ENCODE measurements at regions not wholly inside any gene's neighbourhood (a gene's known extent, or its start where the extent isn't known, plus 50 kb on each side); places are given as distances from the start of the nearest gene placed in this dataset.

- Histone ChIP-seq H3K27ac (replicated peaks in 1 of 4) (no peak overlapping the region), H3K36me3 (no peaks in the 10 kb centered on the region), H3K4me1 (peaks cover 0 to 10% (median 9%) of the 10 kb centered on the region in 4 donors), H3K9me3 (no peaks in the 10 kb centered on the region), H3K4me3 (no peak overlapping the region), H3K27me3 (no peaks in the 10 kb centered on the region)
- DNase-seq (ENCODE audit: extremely low spot score) = no peak
- intact Hi-C loops (cut with DNase I) = loop anchor here (5.0 kb wide), 1 partner anchor 81 kb away; no protein-coding TSS in a partner anchor
- 14% methylated on average over 4 of the region's 4 CpGs for WGBS
- TF ChIP-seq CTCF (IDR thresholded peaks at IDR 0.05) (peak; percentile 43 to 67 (median 58)), POLR2AphosphoS5 (IDR thresholded peaks at IDR 0.05) (no peak)
Measured at GRCh38 chr11:91248199-91248807, 976.3 kb upstream of the FAT3 start.

GRCh38 chr11:91247009-91247735, 977.4 kb upstream of the FAT3 start:
- Histone ChIP-seq H3K9me3 (no peaks in the 10 kb centered on the region), H3K27me3 (no peaks in the 10 kb centered on the region), H3K36me3 (no peaks in the 10 kb centered on the region), H3K4me1 (peaks cover 0 to 16% (median 12%) of the 10 kb centered on the region in 4 donors), H3K4me3 (no peak overlapping the region), H3K27ac (replicated peaks in 1 of 4) (no peak overlapping the region)
- no peak for DNase-seq (ENCODE audit: extremely low spot score)
- intact Hi-C loops (cut with DNase I) = loop anchor here (5.0 kb wide), 1 partner anchor 80 kb away; no protein-coding TSS in a partner anchor
- no peak for TF ChIP-seq POLR2AphosphoS5 (IDR thresholded peaks at IDR 0.05)
- TF ChIP-seq EP300 (IDR thresholded peaks at IDR 0.05) = no peak
- no peak for TF ChIP-seq POLR2A (IDR thresholded peaks at IDR 0.05; ENCODE audit: low read depth)
- TF ChIP-seq CTCF (IDR thresholded peaks at IDR 0.05) = no peak
- 74% methylated on average over 5 of the region's 5 CpGs for WGBS

GRCh38 chr11:91244912-91245311, 979.7 kb upstream of the FAT3 start:
- TF ChIP-seq CTCF (IDR thresholded peaks at IDR 0.05) (no peak), POLR2AphosphoS5 (IDR thresholded peaks at IDR 0.05) (no peak), EP300 (IDR thresholded peaks at IDR 0.05) (no peak), POLR2A (IDR thresholded peaks at IDR 0.05; ENCODE audit: low read depth) (no peak)
- WGBS = 95% methylated on average over 4 of the region's 4 CpGs
- no peaks in the 10 kb centered on the region for H3K36me3 ChIP-seq
- H3K4me3 ChIP-seq = no peak overlapping the region
- peaks cover 0 to 16% (median 12%) of the 10 kb centered on the region in 4 donors for H3K4me1 ChIP-seq
- H3K27me3 ChIP-seq = no peaks in the 10 kb centered on the region
- H3K9me3 ChIP-seq = no peaks in the 10 kb centered on the region
- DNase-seq (ENCODE audit: extremely low spot score) = no peak
- H3K27ac ChIP-seq (replicated peaks in 1 of 4) = no peak overlapping the region
- intact Hi-C loops (cut with DNase I) = loop anchor here (5.0 kb wide), 1 partner anchor 78 kb away; no protein-coding TSS in a partner anchor

- TF ChIP-seq EP300 (IDR thresholded peaks at IDR 0.05) (no peak), POLR2AphosphoS5 (IDR thresholded peaks at IDR 0.05) (peak in 1 of 2 donors; percentile 61)
- 85% methylated on average over 2 of the region's 2 CpGs for WGBS
- no peaks in the 10 kb centered on the region for H3K36me3 ChIP-seq
- no peak for DNase-seq (ENCODE audit: extremely low spot score)
- no peaks in the 10 kb centered on the region for H3K9me3 ChIP-seq
- H3K27ac ChIP-seq (replicated peaks in 1 of 4) = no peak overlapping the region
- H3K4me1 ChIP-seq = peaks cover 0 to 16% (median 12%) of the 10 kb centered on the region in 4 donors
- no peaks in the 10 kb centered on the region for H3K27me3 ChIP-seq
- no peak overlapping the region for H3K4me3 ChIP-seq
- intact Hi-C loops (cut with DNase I) = no loop called here
Measured at GRCh38 chr11:91243630-91244029, 981.0 kb upstream of the FAT3 start.

- Histone ChIP-seq H3K36me3 (no peaks in the 10 kb centered on the region), H3K27ac (replicated peaks in 1 of 4) (no peak overlapping the region), H3K27me3 (no peaks in the 10 kb centered on the region), H3K9me3 (no peaks in the 10 kb centered on the region), H3K4me1 (peaks cover 0 to 16% (median 11%) of the 10 kb centered on the region in 4 donors), H3K4me3 (no peak overlapping the region)
- TF ChIP-seq POLR2AphosphoS5 (IDR thresholded peaks at IDR 0.05) = no peak
- no peak for TF ChIP-seq POLR2A (IDR thresholded peaks at IDR 0.05; ENCODE audit: low read depth)
- no peak for TF ChIP-seq EP300 (IDR thresholded peaks at IDR 0.05)
- no peak for TF ChIP-seq CTCF (IDR thresholded peaks at IDR 0.05)
- no peak for DNase-seq (ENCODE audit: extremely low spot score)
- 53% methylated on average over 3 of the region's 3 CpGs for WGBS
- intact Hi-C loops (cut with DNase I) = no loop called here
Measured at GRCh38 chr11:91243051-91243450, 981.6 kb upstream of the FAT3 start.
